B cell (primary cell): ENCODE measurements at regions not wholly inside any gene's neighbourhood (a gene's known extent, or its start where the extent isn't known, plus 50 kb on each side); places are given as distances from the start of the nearest gene placed in this dataset.

ENCODE experiments used
- ATAC-seq: fragments of 200-7000 bp; cut with Tn5 transposase; one replicate; pipeline ENCODE4 v1.10.0; 2021; ENCODE audit warnings: low read depth, mild to moderate bottlenecking, moderate number of reproducible peaks, moderate library complexity
- CTCF ChIA-PET: fragments of 350-600 bp; sonication (Branson Sonifier 250); formaldehyde crosslinking; loops from one replicate; lab custom pipeline; 2021; ENCODE audit warnings: antibody characterized with exemption, inconsistent platforms; lab: Charles Lee
- POLR2A ChIA-PET: fragments of 350-600 bp; sonication (Branson Sonifier 250); formaldehyde crosslinking; loops from one replicate; lab custom pipeline; 2021; ENCODE audit warnings: antibody characterized with exemption; lab: Charles Lee
- DNase-seq: peaks from one replicate; pipeline ENCODE4 v3.0.0; 2013
- H2AFZ ChIP-seq: 2 replicates; pipeline ENCODE4 v1.6.1; 2012; ENCODE audit warnings: mild to moderate bottlenecking, low read depth, low read length; ENCODE audit not compliant: insufficient read depth, poor library complexity, severe bottlenecking
- H3K27ac ChIP-seq, 2 donors: 1 replicate in 1 of 2; 2 replicates in 1 of 2; pipeline ENCODE4 v1.5.1; 2012 to 2013; ENCODE audit warnings: low read length in 2 of 2, mild to moderate bottlenecking in 2 of 2, moderate library complexity in 1 of 2
- H3K27me3 ChIP-seq, 4 experiments: fragments of 200-600 bp in 1 of 4; sonication (generic) in 1 of 4; replicated peaks in 1 of 4; 1 replicate in 2 of 4; 2 replicates in 2 of 4; pipeline versions ENCODE4 v1.6.1 to v1.7.0; 2013 to 2016; ENCODE audit warnings: low read length in 3 of 4, mild to moderate bottlenecking in 2 of 4, mixed read lengths in 1 of 4, moderate library complexity in 1 of 4; ENCODE audit not compliant: insufficient read depth in 4 of 4, control insufficient read depth in 3 of 4; ENCODE audit errors: control extremely low read depth in 1 of 4
- H3K36me3 ChIP-seq, 2 experiments: replicated peaks in 1 of 2; 1 replicate in 1 of 2; 2 replicates in 1 of 2; pipeline versions ENCODE4 v1.6.1 to v1.7.1; 2013; ENCODE audit warnings: low read length in 1 of 2; ENCODE audit not compliant: insufficient read depth in 2 of 2, control insufficient read depth in 1 of 2; ENCODE audit errors: control extremely low read depth in 1 of 2, extremely low read depth in 1 of 2
- H3K4me1 ChIP-seq, 2 donors: fragments of 200-600 bp in 1 of 2; sonication (generic) in 1 of 2; 1 replicate in 1 of 2; 2 replicates in 1 of 2; pipeline versions ENCODE4 v1.5.1 to v1.6.1; 2013 to 2017; ENCODE audit warnings: low read length in 2 of 2; ENCODE audit not compliant: control insufficient read depth in 2 of 2, insufficient read depth in 2 of 2
- H3K4me2 ChIP-seq: replicated peaks from 2 replicates; pipeline ENCODE3; 2012; ENCODE audit warnings: mild to moderate bottlenecking, low read depth, low read length; ENCODE audit not compliant: poor library complexity, severe bottlenecking
- H3K4me3 ChIP-seq, 5 experiments: fragments of 200-600 bp in 1 of 5; sonication (generic) in 1 of 5; 1 replicate in 3 of 5; 2 replicates in 2 of 5; pipeline versions ENCODE4 v1.5.1 to v1.7.0; 2011 to 2016; ENCODE audit warnings: low read length in 4 of 5, mild to moderate bottlenecking in 4 of 5, low read depth in 2 of 5, control low read depth in 1 of 5, moderate library complexity in 1 of 5; ENCODE audit not compliant: insufficient read depth in 1 of 5; ENCODE audit errors: control extremely low read depth in 1 of 5, extremely low read depth in 1 of 5
- H3K79me2 ChIP-seq: fragments of 200-600 bp; sonication (generic); one replicate; pipeline ENCODE4 v1.6.0; 2016; ENCODE audit warnings: low read length; ENCODE audit not compliant: control insufficient read depth, insufficient read depth
- H3K9ac ChIP-seq: fragments of 200-600 bp; sonication (generic); 2 replicates; pipeline ENCODE4 v1.6.1; 2017; ENCODE audit warnings: mild to moderate bottlenecking, low read length, moderate library complexity
- H3K9me3 ChIP-seq, 3 donors: one replicate each; pipeline versions ENCODE4 v1.6.1 to v1.7.1; 2013; ENCODE audit warnings: low read length in 2 of 3; ENCODE audit not compliant: control insufficient read depth in 2 of 3, insufficient read depth in 1 of 3; ENCODE audit errors: control extremely low read depth in 1 of 3
- H4K20me1 ChIP-seq: 2 replicates; pipeline ENCODE4 v1.6.0; 2012; ENCODE audit warnings: mild to moderate bottlenecking, low read length; ENCODE audit not compliant: insufficient read depth, control insufficient read depth, poor library complexity, severe bottlenecking
- H3K27ac Mint-ChIP-seq: one replicate; pipeline ENCODE4 v1.8.0; 2021; ENCODE audit warnings: mixed read lengths
- H3K27me3 Mint-ChIP-seq: one replicate; pipeline ENCODE4 v1.8.0; 2021; ENCODE audit warnings: mixed read lengths
- H3K4me1 Mint-ChIP-seq: one replicate; pipeline ENCODE4 v1.8.0; 2021; ENCODE audit warnings: mixed read lengths
- H3K4me3 Mint-ChIP-seq: one replicate; pipeline ENCODE4 v1.8.0; 2021; ENCODE audit warnings: mixed read lengths
- H3K9me3 Mint-ChIP-seq: one replicate; pipeline ENCODE4 v1.8.0; 2022; ENCODE audit warnings: mixed read lengths; ENCODE audit not compliant: insufficient read depth
- CTCF ChIP-seq: fragments of 200-600 bp; IDR thresholded peaks from one replicate; pipeline ENCODE4 v1.8.0; 2022; ENCODE audit warnings: antibody characterized with exemption, mild to moderate bottlenecking
- EZH2 ChIP-seq: IDR thresholded peaks from 2 replicates; pipeline ENCODE4 v1.6.1; 2012; ENCODE audit warnings: borderline replicate concordance, low read depth, mild to moderate bottlenecking, moderate library complexity, low read length; ENCODE audit not compliant: insufficient read depth, poor library complexity, severe bottlenecking
- WGBS: methylation state at CpG from one replicate; pipeline ENCODE4 v1.1.5; 2013; ENCODE audit warnings: missing lambda C conversion rate; ENCODE audit not compliant: insufficient coverage; 5-methylcytosine and 5-hydroxymethylcytosine counted together
- intact Hi-C: fragments of 100-400 bp; cut with micrococcal nuclease; formaldehyde crosslinking; loops from one replicate; pipeline ENCODE4 v1.10.0; 2022

- H3K9ac ChIP-seq, result no peak overlapping the region
- H3K79me2 ChIP-seq, result no peaks in the 10 kb centered on the region
- no peaks in the 10 kb centered on the region for H3K4me1 ChIP-seq
- TF ChIP-seq EZH2, result no peak
- TF ChIP-seq CTCF, result no peak
- intact Hi-C loops, result no loop called here
- no peak for ATAC-seq
- Mint-ChIP-seq H3K27ac (no peak overlapping the region), H3K27me3 (peaks cover 41% of the 10 kb centered on the region), H3K9me3 (no peaks in the 10 kb centered on the region), H3K4me3 (no peak overlapping the region), H3K4me1 (peaks cover 13% of the 10 kb centered on the region)
- no peaks in the 10 kb centered on the region for H4K20me1 ChIP-seq
- H3K27ac ChIP-seq, result no peak overlapping the region
- POLR2A ChIA-PET, result no interaction called here
- peaks cover 0 to 3% (median 0%) of the 10 kb centered on the region in 3 donors for H3K9me3 ChIP-seq
- peaks cover 0 to 16% (median 5%) of the 10 kb centered on the region in 4 experiments for H3K27me3 ChIP-seq
- CTCF ChIA-PET, result no interaction called here
- no peak overlapping the region for H3K4me3 ChIP-seq
- H3K36me3 ChIP-seq, result no peaks in the 10 kb centered on the region
- no peak overlapping the region for H3K4me2 ChIP-seq
- DNase-seq, result no peak
- 17% methylated on average over 1 of the region's 5 CpGs for WGBS
- H2AFZ ChIP-seq, result no peak overlapping the region
Measured at GRCh38 chr10:21170216-21170615, 273.1 kb upstream of the NEBL start.

- ChIA-PET POLR2A (no interaction called here), CTCF (no interaction called here)
- Mint-ChIP-seq H3K27me3 (peaks cover 33% of the 10 kb centered on the region), H3K9me3 (no peaks in the 10 kb centered on the region), H3K27ac (no peak overlapping the region), H3K4me1 (peaks cover 7% of the 10 kb centered on the region), H3K4me3 (no peak overlapping the region)
- no peak overlapping the region for H2AFZ ChIP-seq
- H3K27me3 ChIP-seq, result peaks cover 0 to 14% (median 5%) of the 10 kb centered on the region in 4 experiments
- H3K9me3 ChIP-seq, result no peaks in the 10 kb centered on the region
- 83% methylated on average over 4 of the region's 4 CpGs for WGBS
- intact Hi-C loops, result no loop called here
- TF ChIP-seq CTCF (no peak), EZH2 (no peak)
- H3K4me2 ChIP-seq, result no peak overlapping the region
- no peak overlapping the region for H3K27ac ChIP-seq
- DNase-seq, result no peak
- no peak overlapping the region for H3K9ac ChIP-seq
- H3K4me1 ChIP-seq, result no peaks in the 10 kb centered on the region
- no peak overlapping the region for H3K4me3 ChIP-seq
- no peak for ATAC-seq
- H3K79me2 ChIP-seq, result no peaks in the 10 kb centered on the region
- no peaks in the 10 kb centered on the region for H4K20me1 ChIP-seq
- no peaks in the 10 kb centered on the region for H3K36me3 ChIP-seq
Measured at GRCh38 chr10:21169271-21169670, 272.2 kb upstream of the NEBL start.
